SKM-1 treated with dmso at 0.1 percent for 144 hours (cell line): ENCODE measurements at regions not wholly inside any gene's neighbourhood (a gene's known extent, or its start where the extent isn't known, plus 50 kb on each side); places are given as distances from the start of the nearest gene placed in this dataset.
"Not testable (repeated sequence)": the region's sequence is repeated elsewhere in the genome, so short reads cannot be mapped to it uniquely, and the experiment has no call there.

Source experiments
- DNase-seq: peaks from one replicate; lab custom pipeline; 2025; ENCODE audit not compliant: unreplicated experiment; lab: John Stamatoyannopoulos, UW

DNA sequence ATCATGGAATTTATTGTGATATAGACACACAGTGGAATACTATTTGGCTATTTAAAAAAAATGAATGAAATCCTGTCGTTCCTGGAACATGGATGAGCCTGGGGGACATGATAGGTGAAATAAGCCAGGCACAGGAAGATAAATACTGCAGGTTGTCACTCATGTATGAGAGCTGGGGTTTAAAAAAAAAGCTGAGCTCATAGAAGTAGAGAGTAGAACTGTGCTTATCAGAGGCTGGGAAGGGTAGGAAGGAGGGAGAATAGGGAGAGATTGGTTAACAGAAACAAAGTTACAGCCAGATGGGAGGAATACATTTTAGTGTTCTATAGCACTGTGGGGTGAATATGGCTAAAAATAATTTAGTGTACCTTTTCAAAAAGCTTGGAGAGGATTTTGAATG is 200.6 kb upstream of the NR4A3 start:
- no peak for DNase-seq

DNA sequence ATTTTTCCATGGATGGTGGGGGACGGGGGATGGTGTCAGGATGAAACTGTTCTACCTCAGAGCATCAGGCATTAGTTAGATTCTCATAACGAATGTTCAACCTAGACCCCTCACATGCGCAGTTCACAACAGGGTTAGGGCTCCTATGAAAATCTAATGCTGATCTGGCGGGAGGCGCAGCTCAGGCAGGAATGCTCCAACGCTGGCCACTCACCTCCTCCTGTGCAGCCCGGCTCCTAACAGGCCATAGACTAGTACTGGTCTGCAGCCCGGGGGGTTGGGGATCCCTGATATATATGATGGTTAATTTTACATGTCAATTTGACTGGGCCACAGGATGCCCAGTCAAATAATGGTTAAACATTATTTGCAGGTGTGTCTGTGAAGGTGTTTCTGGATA is 199.0 kb upstream of the NR4A3 start:
- DNase-seq: no peak

GRCh38 chr9:99623780-99624364 is 197.8 kb upstream of the NR4A3 start:
- DNase-seq: no peak

GRCh38 chr9:99624499-99625233 is 197.0 kb upstream of the NR4A3 start:
- DNase-seq: no peak

DNA sequence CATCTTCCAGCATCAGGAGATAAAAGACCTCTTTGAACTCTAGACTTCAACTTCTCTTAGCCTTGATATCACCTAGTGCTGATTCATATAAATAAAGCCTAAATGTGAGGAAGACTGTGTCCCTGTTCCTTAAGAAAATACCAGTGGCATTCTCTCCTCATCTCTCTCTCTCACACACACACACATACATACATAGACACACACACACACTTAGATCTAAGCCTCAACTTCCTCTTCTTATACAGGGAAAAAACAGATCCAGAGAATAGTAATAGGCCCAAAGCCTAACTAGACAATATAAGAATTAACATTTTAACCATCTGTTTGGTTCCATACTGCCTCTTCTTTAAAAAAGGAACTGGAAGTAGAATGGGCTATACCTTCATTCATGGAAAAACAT is 195.3 kb upstream of the NR4A3 start:
- DNase-seq: no peak

DNA sequence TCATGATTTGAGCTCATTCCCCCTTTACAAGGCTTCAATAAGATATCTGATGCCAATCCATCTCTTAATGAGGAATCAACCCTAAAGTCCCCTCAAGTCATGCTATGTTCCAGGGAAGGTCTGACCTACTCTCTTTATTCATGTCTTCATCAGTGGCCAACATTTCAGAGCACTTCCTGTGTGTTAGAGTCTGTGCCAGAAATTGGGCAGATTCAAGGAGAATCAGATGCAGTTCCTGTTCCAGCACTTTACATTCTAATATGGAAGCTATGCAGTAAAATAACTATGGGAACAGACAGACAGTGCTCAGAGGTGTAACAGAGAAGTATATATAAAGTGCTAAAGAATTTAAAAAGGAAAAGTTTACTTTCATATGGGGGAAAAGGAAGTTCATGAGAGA is 193.4 kb upstream of the NR4A3 start:
- DNase-seq: no peak

DNA sequence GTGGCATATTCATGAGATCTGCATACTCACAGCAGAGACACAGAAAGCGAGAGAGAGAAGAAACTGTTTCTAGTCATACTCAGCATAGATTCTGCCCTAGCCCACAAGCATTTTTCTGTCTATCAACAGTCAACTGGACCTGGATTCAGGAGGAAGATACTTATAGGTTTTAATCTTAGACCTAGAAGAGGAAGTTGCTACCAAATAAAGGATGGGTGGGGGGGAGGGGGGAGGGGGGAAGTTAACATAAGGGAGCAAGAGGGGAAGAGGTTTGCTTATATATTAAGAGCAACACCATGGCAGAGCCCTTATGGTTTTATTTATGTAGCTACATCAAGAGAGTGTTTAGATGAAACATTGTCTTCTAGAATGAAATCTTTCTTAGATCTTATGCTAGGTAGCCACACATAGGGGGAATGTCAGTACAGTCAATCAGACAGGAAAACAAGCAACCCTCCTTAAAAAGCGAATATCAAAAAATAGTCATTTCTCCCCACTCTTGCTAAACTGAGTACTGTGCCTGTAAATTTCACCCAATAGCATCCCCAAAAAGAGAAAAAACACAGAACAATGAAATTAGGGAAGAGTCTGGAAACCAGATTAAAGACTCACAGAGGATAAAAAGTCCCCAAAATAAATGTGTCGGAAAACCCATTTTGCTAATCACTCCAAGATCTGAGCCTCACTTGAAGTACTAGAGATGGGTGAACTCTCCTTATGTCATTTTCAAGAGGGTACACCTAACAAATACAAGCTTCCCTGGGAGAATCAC is 192.7 kb upstream of the NR4A3 start:
- no peak for DNase-seq

GRCh38 chr9:99632349-99633038 is 189.2 kb upstream of the NR4A3 start:
- no peak for DNase-seq

DNA sequence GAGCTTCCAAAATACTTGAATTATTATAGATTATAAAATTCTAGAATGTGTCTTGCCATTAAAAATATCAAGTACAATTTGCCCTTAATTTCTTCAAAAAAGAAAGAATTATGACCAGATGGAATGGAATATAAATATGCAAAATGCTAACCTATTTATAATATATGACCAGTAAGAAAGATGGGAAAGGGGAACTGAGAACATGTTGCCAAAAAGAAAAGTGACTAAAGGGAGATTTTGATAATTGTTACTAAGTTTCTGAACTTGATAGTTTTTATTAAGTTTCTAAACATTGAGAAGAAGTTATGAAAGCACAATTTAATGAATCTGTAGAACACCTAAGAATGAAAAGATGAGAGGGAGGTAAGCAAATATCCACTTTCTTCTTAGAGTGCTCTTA is 188.4 kb upstream of the NR4A3 start:
- DNase-seq: no peak

DNA sequence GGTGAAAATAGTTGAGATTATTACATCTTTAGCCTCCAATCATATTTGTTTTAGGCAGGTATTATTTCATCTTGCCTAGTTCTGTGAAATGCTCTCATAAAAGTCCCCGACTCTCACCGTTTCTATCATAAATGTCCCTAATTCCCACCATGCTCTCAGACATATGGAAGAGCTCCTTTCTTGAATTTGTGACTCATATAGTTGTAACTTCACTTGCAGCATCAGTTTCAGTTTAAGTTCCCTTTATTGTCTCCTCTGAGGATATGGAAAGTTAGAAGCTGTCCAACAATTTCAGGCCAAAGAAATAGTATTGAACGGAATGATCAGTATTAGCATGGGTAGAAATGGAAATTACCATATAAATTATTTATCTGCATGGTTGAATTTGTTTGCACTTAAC is 187.5 kb upstream of the NR4A3 start:
- no peak for DNase-seq

- DNase-seq: no peak
Observed at GRCh38 chr9:99635032-99635431, 186.7 kb upstream of the NR4A3 start.

DNA sequence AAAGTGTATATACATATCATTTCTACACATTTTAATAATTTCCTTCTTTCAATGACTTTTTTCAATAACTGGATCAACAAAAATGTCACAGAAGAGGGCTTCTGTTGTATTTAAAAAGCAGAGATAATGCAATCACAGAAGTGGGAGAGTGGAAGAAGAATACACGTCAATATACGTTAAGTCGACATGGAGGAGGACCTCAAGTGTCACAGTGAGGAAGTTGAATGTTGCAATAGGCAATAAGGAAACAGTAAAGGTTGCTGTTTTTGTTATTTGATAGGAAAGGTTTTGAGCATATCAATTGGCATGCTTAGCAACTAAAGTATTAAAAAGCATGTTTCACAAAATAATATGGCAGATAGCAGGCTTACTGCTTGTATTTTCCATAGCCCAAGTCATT is 184.0 kb upstream of the NR4A3 start:
- no peak for DNase-seq

GRCh38 chr9:99638971-99639370 is 182.7 kb upstream of the NR4A3 start:
- DNase-seq: no peak

DNA sequence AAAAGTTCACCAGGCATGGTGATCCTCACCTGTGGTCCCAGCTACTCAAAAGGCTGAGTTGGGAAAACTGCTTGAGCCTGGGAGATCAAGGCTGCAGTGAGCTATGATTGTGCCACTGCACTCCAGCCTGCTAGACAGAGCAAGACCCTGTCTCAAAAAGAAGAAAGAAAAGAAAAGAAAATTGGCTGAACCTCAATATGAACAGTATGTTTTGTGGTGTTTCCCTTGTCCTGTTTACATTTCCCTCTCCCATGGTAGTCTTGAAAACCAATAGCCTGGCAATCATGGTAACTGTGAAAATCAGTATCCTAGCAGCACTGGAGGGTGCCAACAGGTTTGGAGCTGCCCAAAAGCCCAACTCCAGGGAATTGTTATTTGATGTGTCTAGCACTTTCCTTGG is 174.1 kb upstream of the NR4A3 start:
- no peak for DNase-seq

DNA sequence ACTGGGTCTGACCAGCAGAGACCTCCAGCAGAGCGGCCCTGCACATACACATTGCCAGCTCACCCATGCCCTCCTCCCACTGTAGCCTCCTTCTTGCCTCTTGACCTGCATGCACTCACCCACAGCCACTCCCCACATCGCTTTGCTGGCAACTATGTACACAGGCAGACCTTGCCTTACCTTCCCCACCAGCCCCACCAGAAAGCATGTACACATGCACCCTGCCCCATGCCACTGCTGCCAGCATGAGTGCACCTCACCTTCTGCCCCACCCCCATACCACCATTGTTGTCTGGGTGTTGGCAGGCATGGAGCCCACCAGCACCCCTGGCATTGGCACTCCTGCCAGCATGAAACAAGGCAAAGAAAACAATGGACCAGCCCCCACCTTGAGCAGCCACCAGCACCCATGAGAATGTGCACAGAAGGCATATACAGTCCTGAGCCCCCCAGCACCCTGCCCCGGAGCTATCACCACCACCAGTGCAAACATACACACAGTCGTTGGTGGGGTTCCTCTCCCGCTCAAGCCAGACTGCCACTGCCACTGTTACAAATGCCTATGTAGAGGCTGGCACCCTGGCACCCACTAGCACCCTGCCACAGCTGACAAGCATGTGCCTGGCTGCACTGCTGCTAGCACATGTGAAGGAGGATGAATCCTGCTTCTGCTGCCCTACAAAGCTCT is 171.4 kb upstream of the NR4A3 start:
- no peak for DNase-seq

DNA sequence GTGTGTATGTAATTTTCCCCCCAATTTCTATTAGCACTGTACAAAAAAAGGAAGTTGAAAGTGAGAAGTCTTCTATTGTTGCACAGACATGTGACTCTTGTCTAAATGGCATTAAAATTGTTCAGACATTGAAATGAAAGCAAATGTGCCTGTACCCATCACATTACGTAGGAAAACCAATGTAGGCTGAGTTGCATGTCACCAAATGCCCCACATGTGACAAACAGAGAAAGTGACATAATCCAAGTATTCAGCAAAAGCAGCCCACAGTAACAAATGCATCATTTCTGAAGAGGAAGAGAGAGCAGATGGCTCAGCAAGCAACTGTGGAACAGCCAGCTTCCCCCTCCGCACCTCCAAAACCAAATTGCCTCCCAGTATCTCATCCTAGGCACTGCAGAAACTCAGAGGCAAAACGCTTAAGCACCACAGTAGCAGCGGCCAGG is 161.5 kb upstream of the NR4A3 start:
- peak; percentile 42 for DNase-seq

DNA sequence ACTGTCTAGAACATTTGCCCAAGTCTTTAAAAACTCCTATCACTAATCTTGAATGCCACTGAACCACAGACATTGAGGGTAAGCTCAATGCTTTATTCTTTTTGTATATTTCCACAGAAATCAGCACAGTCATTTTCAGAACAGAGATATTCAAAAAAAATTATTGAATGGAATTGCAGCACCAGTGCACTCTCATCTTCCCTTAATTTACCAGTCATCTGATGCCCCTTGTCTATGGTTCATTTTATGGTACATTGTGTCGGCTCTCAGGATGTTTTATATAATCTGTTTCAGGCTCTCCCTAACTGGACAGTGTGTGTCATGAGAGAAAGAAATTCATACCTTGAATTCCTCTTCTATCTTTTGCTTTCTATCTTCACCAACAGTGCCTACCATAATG is 158.4 kb upstream of the NR4A3 start:
- DNase-seq: no peak

- no peak for DNase-seq
Observed at GRCh38 chr9:99663856-99664255, 157.8 kb upstream of the NR4A3 start.

DNA sequence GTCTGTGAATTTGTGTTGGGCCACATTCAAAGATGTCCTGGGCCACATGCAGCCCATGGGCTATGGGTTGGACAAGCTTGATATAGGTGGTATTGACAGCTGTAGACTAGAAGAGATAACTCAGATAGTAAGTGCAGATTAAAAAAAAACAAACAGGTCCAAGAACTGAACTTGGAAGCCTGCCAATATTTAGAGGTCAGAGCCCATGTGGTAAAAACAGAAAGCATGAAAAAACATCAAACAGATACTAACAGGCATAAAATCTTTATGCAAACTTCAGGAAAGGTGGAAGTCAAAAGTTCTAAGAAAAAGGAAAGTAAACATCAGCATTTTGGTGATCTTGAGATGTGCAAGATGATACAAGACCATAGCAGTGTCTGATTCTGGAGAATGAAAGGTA is 155.1 kb upstream of the NR4A3 start:
- no peak for DNase-seq

- DNase-seq: not testable (repeated sequence)
Observed at GRCh38 chr9:99670886-99671285, 150.8 kb upstream of the NR4A3 start.

DNA sequence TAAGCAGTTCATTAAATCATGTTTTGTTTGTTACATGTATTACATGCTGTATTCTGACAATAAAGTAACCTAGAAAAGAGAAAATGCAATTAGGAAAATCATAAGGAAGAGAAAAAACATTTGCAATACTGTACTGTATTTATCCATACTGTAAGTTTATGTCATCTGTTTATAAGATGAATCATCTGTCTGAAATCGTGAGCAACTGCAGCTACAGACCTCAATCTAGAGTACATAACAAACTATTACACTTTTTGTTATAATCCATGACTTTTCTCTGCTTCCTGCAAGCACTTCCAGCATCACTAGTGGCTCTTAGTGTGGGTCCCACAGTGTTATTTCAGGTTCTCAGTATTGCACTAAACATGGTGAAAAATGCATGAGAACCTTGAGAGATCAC is 144.4 kb upstream of the NR4A3 start:
- DNase-seq: no peak
